ENCODE measurements at regions not wholly inside any gene's neighbourhood (a gene's known extent, or its start where the extent isn't known, plus 50 kb on each side); places are given as distances from the start of the nearest gene placed in this dataset.

- no peak for DNase-seq
Measured at GRCh38 chr3:5270666-5271371, 83.3 kb downstream of the EDEM1 start.

- DNase-seq = no peak
Measured at GRCh38 chr3:5271372-5271683, 83.8 kb downstream of the EDEM1 start.

DNA sequence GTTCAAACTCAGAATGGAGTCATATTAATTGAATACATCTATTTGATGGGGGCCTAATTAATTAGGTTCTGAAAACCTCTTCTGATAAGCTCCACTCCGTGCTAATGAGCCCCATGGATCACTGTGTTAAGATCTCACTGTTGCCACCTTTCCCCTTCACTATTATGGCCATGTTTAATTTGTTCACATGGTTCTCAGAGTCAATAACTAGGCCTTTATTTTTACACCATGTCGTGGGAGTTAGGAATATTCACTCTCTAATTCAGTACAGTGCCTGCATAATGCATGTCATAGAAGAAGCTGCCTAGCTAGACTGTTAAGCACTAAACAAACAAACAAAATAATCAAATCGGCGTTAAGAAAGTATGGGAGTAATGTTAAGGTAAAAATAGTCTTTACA, 84.9 kb downstream of the EDEM1 start:
- no peak for DNase-seq

GRCh38 chr3:5274091-5274490, 86.6 kb downstream of the EDEM1 start:
- DNase-seq = no peak

GRCh38 chr3:5275529-5275928, 88.0 kb downstream of the EDEM1 start:
- no peak for DNase-seq

DNA sequence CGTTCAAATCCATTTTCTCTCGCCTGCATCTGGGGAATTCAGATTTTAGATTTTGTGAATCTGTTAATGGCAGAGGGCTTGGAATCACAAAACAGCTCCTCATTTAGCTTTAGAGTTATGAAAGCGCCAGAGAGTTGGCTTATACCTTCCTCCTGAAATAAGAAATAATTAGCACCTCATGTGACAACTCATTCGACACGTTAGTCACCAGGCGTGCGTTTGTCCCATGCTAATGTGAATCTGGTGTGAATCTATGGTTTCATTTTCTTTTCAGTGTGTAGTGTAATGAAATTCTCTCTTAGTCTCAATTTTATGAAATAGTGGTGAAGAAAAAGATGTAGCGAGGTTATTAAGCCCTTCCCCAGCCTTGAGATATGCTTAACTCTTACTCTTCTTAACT, 89.4 kb downstream of the EDEM1 start:
- no peak for DNase-seq

GRCh38 chr3:5277612-5278236, 90.2 kb downstream of the EDEM1 start:
- no peak for DNase-seq

- no peak for DNase-seq
Measured at GRCh38 chr3:5278666-5279065, 91.2 kb downstream of the EDEM1 start.

- DNase-seq = no peak
Measured at GRCh38 chr3:5282703-5283102, 95.2 kb downstream of the EDEM1 start.

DNA sequence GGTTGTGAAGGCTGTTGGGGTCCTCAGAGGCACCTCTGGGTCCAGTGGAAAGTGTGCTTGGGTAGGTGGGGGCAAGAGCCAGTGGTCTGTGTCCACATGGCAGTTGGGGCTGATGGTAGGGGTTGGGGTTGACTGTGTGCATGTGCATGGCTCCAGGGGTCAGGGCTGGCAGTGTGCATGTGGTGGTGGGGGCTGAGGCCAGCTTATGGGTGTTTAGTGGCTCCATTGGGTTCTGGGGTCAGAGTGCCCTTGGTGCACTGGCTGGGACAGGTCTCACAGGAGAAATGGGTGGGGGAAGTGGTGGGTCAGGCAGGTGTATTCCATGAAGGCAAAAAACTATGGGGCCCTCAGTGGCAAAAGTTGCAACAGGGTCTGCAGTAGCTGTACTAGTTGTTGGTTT, 97.9 kb downstream of the EDEM1 start:
- DNase-seq = no peak

GRCh38 chr3:5290915-5291314, 103.4 kb downstream of the EDEM1 start:
- DNase-seq = no peak

- no peak for DNase-seq
Measured at GRCh38 chr3:5292512-5292911, 105.0 kb downstream of the EDEM1 start.

DNA sequence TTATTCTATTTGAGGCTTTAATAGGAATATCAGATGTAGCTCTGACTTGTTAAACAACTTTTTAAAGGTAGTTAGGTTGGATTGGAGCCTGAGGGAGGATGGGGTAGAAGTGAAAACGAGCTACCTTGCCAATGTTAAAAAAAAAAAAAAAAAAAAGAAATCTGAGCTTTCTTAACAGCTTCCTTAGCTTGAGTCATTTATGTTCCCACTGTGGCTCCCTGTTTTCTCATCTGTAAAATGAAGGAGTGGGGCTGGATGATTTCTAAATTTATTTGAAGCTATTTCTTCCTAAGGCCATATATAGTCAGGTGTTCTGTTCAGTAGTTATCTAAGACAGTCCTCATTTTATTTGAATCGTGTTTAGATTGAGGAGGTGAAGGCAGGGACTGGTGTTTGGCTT, 105.7 kb downstream of the EDEM1 start:
- no peak for DNase-seq

DNA sequence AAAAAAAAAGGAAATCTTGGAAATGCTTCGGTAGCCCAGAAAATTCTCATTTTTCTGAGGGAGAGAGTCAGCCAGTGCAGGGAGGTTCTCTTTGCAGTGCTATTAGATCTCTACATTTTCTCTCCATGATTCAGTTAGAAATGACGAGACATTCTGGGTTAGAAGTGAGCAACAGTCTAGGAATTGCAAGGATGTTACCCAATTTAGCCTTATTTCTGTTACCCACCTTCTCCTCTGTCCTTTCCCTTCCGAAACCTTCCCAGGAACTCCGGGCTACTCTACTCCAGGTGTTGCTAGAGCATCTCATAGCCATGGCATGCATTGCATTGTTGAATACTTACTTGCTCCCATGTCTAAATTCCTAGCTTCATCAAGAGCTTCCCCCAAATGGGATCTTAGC, 106.8 kb downstream of the EDEM1 start:
- no peak for DNase-seq

GRCh38 chr3:5295191-5295690, 107.7 kb downstream of the EDEM1 start:
- DNase-seq = no peak

- no peak for DNase-seq
Measured at GRCh38 chr3:5296362-5296761, 108.9 kb downstream of the EDEM1 start.

GRCh38 chr3:5297895-5298294, 110.4 kb downstream of the EDEM1 start:
- no peak for DNase-seq

- no peak for DNase-seq
Measured at GRCh38 chr3:5298453-5298852, 110.9 kb downstream of the EDEM1 start.

- no peak for DNase-seq
Measured at GRCh38 chr3:5299161-5299560, 111.7 kb downstream of the EDEM1 start.

DNA sequence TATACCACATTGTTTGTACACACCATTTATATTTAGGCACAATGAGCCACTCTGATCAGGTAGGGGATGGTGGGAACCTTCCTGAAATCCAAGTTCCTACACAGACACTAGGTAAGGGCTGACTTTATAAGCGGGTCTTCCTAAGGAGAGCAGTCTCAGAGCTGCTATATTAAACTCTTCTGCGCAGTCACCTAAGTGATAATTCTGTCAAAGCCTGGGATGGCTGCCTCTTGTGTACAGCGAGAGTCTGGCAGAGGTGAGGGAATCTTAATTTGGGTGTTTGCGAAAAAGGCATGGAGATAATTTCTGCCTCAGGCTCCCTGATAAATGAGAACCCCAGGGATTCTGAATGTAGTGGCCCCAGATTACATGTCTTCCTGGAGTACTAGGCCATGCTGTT, 113.1 kb downstream of the EDEM1 start:
- DNase-seq = no peak

GRCh38 chr3:5301651-5302297, 114.3 kb downstream of the EDEM1 start:
- DNase-seq = no peak

GRCh38 chr3:5302661-5303060, 115.2 kb downstream of the EDEM1 start:
- DNase-seq = no peak

DNA sequence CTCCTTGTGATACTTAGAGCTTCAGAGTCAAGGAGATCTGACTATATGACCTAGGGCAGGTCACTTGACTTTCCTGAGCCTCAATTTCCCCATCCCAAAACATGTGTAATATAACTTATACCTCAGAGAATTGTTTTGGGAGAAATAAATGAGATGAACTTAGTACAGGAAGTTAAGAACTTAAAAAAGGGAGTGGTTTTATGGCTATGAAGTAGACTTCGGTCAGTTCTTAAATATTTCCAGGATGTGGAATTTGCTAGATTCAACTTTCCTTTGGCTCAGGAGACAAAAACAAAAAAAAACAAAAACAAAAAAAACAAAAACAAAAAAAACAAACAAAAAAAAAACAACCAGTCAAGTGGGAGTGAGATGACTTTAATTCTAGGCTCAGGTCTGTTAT, 116.7 kb downstream of the EDEM1 start:
- DNase-seq = no peak
